ENCODE measurements at regions not wholly inside any gene's neighbourhood (a gene's known extent, or its start where the extent isn't known, plus 50 kb on each side); places are given as distances from the start of the nearest gene placed in this dataset.

GRCh38 chr10:111161109-111161874 lies 84.5 kb downstream of the ADRA2A start:
- no peak for DNase-seq (ENCODE audit: low read depth)
- H3K4me3 ChIP-seq (ENCODE audit: low read depth, low read length) = no peak overlapping the region
- no peak for TF ChIP-seq CTCF (IDR thresholded peaks at IDR 0.05; ENCODE audit: insufficient read depth, low read depth, low read length, missing control alignments)

GRCh38 chr10:111171183-111171582 lies 94.4 kb downstream of the ADRA2A start:
- no peak overlapping the region for H3K4me3 ChIP-seq (ENCODE audit: low read depth, low read length)
- TF ChIP-seq CTCF (IDR thresholded peaks at IDR 0.05; ENCODE audit: insufficient read depth, low read depth, low read length, missing control alignments) = no peak
- no peak for DNase-seq (ENCODE audit: low read depth)

GRCh38 chr10:111175787-111176186 lies 99.0 kb downstream of the ADRA2A start:
- TF ChIP-seq CTCF (IDR thresholded peaks at IDR 0.05; ENCODE audit: insufficient read depth, low read depth, low read length, missing control alignments) = no peak
- no peak overlapping the region for H3K4me3 ChIP-seq (ENCODE audit: low read depth, low read length)
- no peak for DNase-seq (ENCODE audit: low read depth)

- no peak for TF ChIP-seq CTCF (IDR thresholded peaks at IDR 0.05; ENCODE audit: insufficient read depth, low read depth, low read length, missing control alignments)
- H3K4me3 ChIP-seq (ENCODE audit: low read depth, low read length) = no peak overlapping the region
- DNase-seq (ENCODE audit: low read depth) = no peak
Measured at GRCh38 chr10:111177379-111177778, 100.5 kb downstream of the ADRA2A start.

GRCh38 chr10:111179514-111179913 lies 102.7 kb downstream of the ADRA2A start:
- TF ChIP-seq CTCF (IDR thresholded peaks at IDR 0.05; ENCODE audit: insufficient read depth, low read depth, low read length, missing control alignments) = no peak
- no peak overlapping the region for H3K4me3 ChIP-seq (ENCODE audit: low read depth, low read length)
- DNase-seq (ENCODE audit: low read depth) = no peak

GRCh38 chr10:111186358-111186757 lies 109.5 kb downstream of the ADRA2A start:
- H3K4me3 ChIP-seq (ENCODE audit: low read depth, low read length) = no peak overlapping the region
- no peak for TF ChIP-seq CTCF (IDR thresholded peaks at IDR 0.05; ENCODE audit: insufficient read depth, low read depth, low read length, missing control alignments)
- DNase-seq (ENCODE audit: low read depth) = no peak

- no peak for DNase-seq (ENCODE audit: low read depth)
- TF ChIP-seq CTCF (IDR thresholded peaks at IDR 0.05; ENCODE audit: insufficient read depth, low read depth, low read length, missing control alignments) = no peak
- H3K4me3 ChIP-seq (ENCODE audit: low read depth, low read length) = no peak overlapping the region
Measured at GRCh38 chr10:111187096-111187495, 110.3 kb downstream of the ADRA2A start.

Measured in GM12865 (cell line).